ENCODE measurements at regions not wholly inside any gene's neighbourhood (a gene's known extent, or its start where the extent isn't known, plus 50 kb on each side); places are given as distances from the start of the nearest gene placed in this dataset.

- TF ChIP-seq SUZ12 (IDR thresholded peaks at IDR 0.05) (no peak), FOXM1 (IDR thresholded peaks at IDR 0.05; ENCODE audit: borderline replicate concordance) (no peak), FOXA1 (IDR thresholded peaks at IDR 0.05) (no peak), BHLHE40 (IDR thresholded peaks at IDR 0.05; ENCODE audit: borderline replicate concordance) (no peak), TARDBP (IDR thresholded peaks at IDR 0.05) (no peak), SP1 (IDR thresholded peaks at IDR 0.05) (no peak), HDGF (IDR thresholded peaks at IDR 0.05; ENCODE audit: borderline replicate concordance) (no peak), CTBP1 (IDR thresholded peaks at IDR 0.05; ENCODE audit: borderline replicate concordance) (no peak), LEF1 (IDR thresholded peaks at IDR 0.05; ENCODE audit: borderline replicate concordance) (no peak), ELF4 (IDR thresholded peaks at IDR 0.05) (no peak), L3MBTL2 (conservative IDR thresholded peaks at IDR 0.05) (no peak)
- TF ChIP-seq, protein P1, sequence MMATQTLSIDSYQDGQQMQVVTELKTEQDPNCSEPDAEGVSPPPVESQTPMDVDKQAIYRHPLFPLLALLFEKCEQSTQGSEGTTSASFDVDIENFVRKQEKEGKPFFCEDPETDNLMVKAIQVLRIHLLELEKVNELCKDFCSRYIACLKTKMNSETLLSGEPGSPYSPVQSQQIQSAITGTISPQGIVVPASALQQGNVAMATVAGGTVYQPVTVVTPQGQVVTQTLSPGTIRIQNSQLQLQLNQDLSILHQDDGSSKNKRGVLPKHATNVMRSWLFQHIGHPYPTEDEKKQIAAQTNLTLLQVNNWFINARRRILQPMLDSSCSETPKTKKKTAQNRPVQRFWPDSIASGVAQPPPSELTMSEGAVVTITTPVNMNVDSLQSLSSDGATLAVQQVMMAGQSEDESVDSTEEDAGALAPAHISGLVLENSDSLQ (IDR thresholded peaks at IDR 0.05) = no peak
These were observed 263.9 kb downstream of the HIVEP2 start for GRCh38 chr6:142681099-142681498.

Measured in HEK293T (cell line).